ENCODE measurements at regions not wholly inside any gene's neighbourhood (a gene's known extent, or its start where the extent isn't known, plus 50 kb on each side); places are given as distances from the start of the nearest gene placed in this dataset.
A peak's percentile ranks its signal among the peaks of the same experiment; 100 is the strongest.

DNA sequence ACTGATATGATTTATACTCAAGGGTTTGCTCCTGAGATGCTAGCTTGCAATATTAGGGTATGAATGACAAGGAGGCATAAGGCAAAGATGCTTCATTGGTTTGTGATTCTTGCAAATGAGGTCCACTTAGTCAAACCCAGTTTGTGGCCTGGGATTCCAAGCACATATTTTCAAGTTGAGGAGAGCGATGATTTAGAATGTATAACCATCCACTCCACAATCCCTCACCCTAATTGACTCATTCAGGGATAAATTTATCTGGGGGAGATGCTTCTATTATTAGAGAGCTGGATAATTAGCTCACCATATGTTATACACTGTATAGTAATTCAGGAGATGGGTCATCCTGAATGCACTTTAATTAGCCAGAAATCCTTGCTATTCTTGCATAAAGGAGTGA is 118.3 kb upstream of the PUDP start:
- no peak for DNase-seq
- Mint-ChIP-seq H3K27me3 (no peaks in the 10 kb centered on the region), H3K4me1 (no peaks in the 10 kb centered on the region), H3K4me3 (no peak overlapping the region), H3K36me3 (ENCODE audit: low read depth) (no peaks in the 10 kb centered on the region), H3K27ac (no peak overlapping the region), H3K9me3 (no peaks in the 10 kb centered on the region)
- ChIA-PET CTCF (no interaction called here), POLR2A (no interaction called here)

DNA sequence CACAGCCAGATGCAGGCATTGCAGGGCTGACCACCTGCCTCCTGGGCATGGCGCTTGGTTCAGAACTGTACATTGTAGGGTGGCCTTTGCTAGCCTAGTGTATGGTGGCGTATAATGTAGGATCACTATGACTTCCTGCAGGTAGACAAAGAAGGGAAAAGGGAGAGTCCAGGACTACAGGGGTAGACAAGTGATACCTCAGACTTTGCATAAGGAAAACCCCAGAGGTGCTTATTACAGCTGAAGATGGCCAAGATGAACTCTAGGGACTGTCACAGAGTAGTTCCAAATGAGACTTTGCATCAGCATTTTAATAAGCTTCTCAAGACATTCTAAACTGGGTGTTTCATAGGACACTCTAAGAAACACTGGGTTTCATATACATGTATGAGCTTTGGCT is 116.4 kb upstream of the PUDP start:
- Mint-ChIP-seq H3K9me3 (no peaks in the 10 kb centered on the region), H3K27me3 (no peaks in the 10 kb centered on the region), H3K4me3 (no peak overlapping the region), H3K4me1 (no peaks in the 10 kb centered on the region), H3K36me3 (ENCODE audit: low read depth) (no peaks in the 10 kb centered on the region), H3K27ac (no peak overlapping the region)
- ChIA-PET CTCF (interaction anchor here (0.7 kb wide), 1 partner anchor 107 kb away, joined by 3 read pairs; no protein-coding TSS in a partner anchor), POLR2A (no interaction called here)
- DNase-seq, result no peak

DNA sequence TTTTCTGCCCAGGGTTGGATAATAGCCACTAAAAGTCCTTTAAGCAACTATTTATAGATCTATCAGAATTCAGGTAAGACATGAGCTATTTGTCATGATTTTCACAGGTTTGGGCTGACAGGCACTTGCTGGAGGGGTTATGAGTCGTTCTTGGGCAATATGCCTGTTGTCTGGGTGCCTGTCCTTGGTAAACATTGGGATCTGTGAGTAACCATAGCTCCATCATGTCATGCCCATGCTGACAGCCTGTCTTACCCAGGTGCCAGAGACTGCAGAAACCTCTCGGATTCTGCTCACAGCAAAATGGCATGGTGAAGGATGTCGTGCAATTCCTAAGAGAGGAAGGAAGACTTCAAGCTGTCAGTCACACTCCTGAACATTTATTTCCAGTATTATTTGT is 116.0 kb upstream of the PUDP start:
- H3K9me3 Mint-ChIP-seq, result no peaks in the 10 kb centered on the region
- ChIA-PET CTCF (no interaction called here), POLR2A (no interaction called here)
- no peaks in the 10 kb centered on the region for H3K36me3 Mint-ChIP-seq (ENCODE audit: low read depth)
- H3K27me3 Mint-ChIP-seq, result no peaks in the 10 kb centered on the region
- no peak overlapping the region for H3K27ac Mint-ChIP-seq
- no peak overlapping the region for H3K4me3 Mint-ChIP-seq
- H3K4me1 Mint-ChIP-seq, result no peaks in the 10 kb centered on the region
- no peak for DNase-seq

DNA sequence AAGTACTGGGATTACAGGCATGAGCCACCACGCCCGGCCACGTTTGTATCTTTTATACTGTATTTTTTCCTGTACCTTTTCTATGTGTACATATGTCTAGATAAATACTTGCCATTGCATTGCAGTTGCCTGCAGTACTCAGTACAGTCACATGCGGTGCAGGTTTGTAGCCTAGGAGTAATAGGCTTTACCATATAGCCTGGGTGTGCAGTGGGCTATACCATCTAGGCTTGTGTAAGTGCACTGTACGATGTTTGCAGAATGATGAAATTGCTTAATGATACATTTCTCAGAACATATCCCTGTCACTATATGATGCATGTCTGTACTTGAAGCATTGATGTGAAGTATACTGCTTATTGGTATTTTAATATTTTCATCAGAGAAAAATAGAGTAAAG is 115.4 kb upstream of the PUDP start:
- ChIA-PET CTCF (no interaction called here), POLR2A (no interaction called here)
- DNase-seq, result no peak

DNA sequence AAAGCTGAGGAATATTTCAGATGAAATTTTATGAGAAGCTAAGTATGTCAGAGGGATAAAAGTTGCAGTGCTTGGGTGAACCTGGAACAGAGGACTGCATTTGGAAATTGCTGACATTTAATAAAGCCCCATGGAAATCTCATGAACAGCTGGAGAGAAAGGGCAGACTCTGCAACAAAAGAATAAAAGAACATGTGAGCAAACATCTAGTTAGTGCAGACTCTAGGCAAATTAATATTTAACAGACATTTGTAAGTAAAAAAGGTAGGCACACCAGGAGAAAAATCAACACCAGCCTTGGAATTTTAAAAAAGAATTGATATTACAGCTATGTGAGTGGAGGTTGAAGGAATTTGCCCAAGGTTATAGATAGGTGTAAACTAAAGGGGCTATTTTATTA is 114.6 kb upstream of the PUDP start:
- DNase-seq, result no peak
- CTCF ChIA-PET, result no interaction called here
- POLR2A ChIA-PET, result no interaction called here
- no peaks in the 10 kb centered on the region for H3K4me1 Mint-ChIP-seq
- no peak overlapping the region for H3K27ac Mint-ChIP-seq
- no peaks in the 10 kb centered on the region for H3K27me3 Mint-ChIP-seq
- H3K9me3 Mint-ChIP-seq, result no peaks in the 10 kb centered on the region
- no peak overlapping the region for H3K4me3 Mint-ChIP-seq
- peaks cover 2% of the 10 kb centered on the region for H3K36me3 Mint-ChIP-seq (ENCODE audit: low read depth)

More for the DNA sequence above, 115.4 kb upstream of the PUDP start:
- Mint-ChIP-seq H3K27me3 (no peaks in the 10 kb centered on the region), H3K4me3 (no peak overlapping the region), H3K9me3 (no peaks in the 10 kb centered on the region), H3K4me1 (no peaks in the 10 kb centered on the region), H3K36me3 (ENCODE audit: low read depth) (peaks cover 2% of the 10 kb centered on the region), H3K27ac (no peak overlapping the region)

DNA sequence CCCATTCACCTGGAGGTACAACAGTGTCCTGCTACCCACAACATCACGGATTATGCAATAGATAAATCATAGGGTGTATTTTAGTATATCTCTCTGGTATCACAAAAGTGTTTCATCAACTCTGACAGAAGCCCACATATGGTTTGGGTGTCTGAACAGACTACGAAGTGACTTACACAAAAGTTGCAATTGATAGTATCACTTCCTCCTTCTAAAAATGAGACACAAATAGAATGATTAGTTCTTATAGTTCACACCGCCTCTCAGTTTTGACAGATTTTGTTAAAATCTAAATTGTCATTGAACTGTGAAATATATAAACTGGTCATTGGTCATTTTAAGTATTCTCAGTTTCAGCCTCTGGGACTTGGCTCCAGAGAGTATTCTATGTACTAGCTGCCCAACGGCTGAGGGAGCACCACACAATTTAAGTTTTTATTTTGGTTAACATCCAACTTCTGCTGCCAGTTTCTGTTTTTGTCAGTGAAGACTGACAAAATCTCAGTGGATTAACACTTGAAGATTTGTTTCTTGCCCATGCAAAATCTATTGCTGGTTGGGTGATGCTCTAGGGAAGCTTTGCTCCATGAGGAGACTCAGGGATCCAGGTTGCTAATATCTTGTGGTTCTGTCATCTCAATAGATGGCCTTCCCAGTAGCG is 113.8 kb upstream of the PUDP start:
- no peak for DNase-seq
- CTCF ChIA-PET, result no interaction called here

DNA sequence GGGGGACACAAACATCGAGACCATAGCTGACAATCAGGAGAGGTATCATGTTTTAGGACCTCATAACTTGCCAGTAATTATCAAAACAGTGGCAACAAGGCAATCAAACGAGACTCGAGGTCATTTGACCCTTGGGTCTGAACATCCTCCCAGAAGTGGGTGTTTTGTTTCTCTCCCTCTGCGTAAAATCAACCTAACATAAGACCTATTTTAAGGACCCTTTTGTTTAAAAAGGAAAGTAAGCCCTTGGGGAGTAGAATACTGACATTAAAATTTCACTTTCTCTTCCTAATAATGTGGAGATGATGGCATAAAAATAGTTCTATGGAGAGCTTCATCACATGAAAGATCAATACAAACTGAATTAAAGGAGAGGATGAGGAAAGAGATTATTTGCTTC is 106.2 kb upstream of the PUDP start:
- no peaks in the 10 kb centered on the region for H3K27me3 Mint-ChIP-seq
- H3K4me3 Mint-ChIP-seq, result no peak overlapping the region
- DNase-seq, result no peak
- H3K9me3 Mint-ChIP-seq, result no peaks in the 10 kb centered on the region
- ChIA-PET CTCF (interaction anchor here (0.5 kb wide), 1 partner anchor 150 kb away, joined by 3 read pairs; no protein-coding TSS in a partner anchor), POLR2A (no interaction called here)
- H3K36me3 Mint-ChIP-seq (ENCODE audit: low read depth), result peaks cover 2% of the 10 kb centered on the region
- H3K4me1 Mint-ChIP-seq, result no peaks in the 10 kb centered on the region
- H3K27ac Mint-ChIP-seq, result no peak overlapping the region

More for the DNA sequence above, 113.8 kb upstream of the PUDP start:
- Mint-ChIP-seq H3K4me3 (no peak overlapping the region), H3K9me3 (no peaks in the 10 kb centered on the region), H3K4me1 (no peaks in the 10 kb centered on the region), H3K36me3 (ENCODE audit: low read depth) (peaks cover 2% of the 10 kb centered on the region), H3K27me3 (no peaks in the 10 kb centered on the region), H3K27ac (no peak overlapping the region)
- POLR2A ChIA-PET, result no interaction called here

DNA sequence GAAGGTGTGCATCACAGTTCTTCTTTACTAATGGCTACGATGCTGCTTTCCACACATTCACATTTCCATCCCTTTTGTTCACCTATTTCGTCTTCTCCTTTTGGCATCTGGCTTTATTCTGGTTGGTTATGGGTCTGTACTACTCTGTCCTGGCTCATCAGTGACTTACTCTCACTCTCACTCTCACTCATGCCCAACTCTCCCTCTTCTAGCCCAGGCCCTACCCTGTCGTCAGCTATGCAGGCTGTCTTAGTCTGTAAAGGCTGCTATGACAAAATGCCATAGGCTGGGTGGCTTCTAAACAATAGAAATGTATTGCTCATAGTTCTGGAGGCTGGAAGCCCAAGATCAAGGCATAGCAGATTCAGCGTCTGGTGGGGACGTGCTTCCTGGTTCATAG is 105.6 kb upstream of the PUDP start:
- H3K4me1 Mint-ChIP-seq, result no peaks in the 10 kb centered on the region
- ChIA-PET CTCF (no interaction called here), POLR2A (no interaction called here)
- no peaks in the 10 kb centered on the region for H3K36me3 Mint-ChIP-seq (ENCODE audit: low read depth)
- no peak overlapping the region for H3K27ac Mint-ChIP-seq
- H3K9me3 Mint-ChIP-seq, result no peaks in the 10 kb centered on the region
- no peaks in the 10 kb centered on the region for H3K27me3 Mint-ChIP-seq
- no peak overlapping the region for H3K4me3 Mint-ChIP-seq
- DNase-seq, result no peak

DNA sequence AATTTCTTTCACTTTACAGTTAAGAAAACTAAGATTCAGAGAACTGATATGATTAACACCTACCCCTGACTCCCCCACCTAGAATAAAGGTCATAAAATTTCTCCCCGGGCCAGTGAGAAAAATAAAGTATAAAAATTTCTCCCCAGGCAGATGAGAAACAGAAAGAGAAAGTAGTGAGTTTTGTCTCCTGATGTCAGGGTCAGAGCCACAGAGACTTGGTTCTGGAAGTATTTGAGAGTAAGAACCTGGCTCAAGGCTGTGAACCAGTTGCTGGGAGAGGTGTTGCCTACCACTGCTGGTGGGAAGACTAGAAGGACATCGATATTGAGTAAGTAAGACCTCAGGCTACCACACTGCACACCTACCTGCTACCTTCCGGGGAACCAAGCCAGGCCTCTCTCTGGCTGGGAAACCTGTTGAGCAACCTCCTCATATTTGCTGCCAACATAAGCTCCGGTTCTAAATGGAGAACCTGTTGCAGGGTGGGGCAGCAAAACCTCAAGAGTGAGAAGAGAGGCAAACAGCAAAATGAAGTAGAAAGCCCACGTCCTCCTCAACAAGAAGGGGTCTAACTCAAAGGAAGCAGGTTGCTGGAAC is 104.2 kb upstream of the PUDP start:
- no peaks in the 10 kb centered on the region for H3K27me3 Mint-ChIP-seq

DNA sequence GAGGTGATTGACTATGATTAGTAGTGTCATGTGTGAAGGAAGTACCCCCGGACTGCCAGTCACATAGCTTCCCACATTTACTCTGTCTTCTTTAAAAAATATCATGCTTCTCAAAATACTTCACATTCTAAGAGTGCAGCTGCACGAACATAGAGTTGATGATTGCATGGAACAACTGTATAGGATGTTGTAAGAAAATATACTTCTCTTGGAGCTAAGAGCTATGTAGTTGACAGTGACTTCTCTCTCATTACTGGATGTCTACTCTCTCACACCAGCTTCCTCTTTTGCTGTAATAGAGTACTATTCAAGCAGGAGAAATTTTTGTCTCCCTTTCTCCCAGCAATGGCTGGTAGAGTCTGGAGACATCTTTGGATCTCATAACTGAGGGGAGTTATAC is 99.4 kb upstream of the PUDP start:
- ChIA-PET CTCF (no interaction called here), POLR2A (no interaction called here)
- no peak for DNase-seq
- Mint-ChIP-seq H3K9me3 (no peaks in the 10 kb centered on the region), H3K27ac (no peak overlapping the region), H3K27me3 (no peaks in the 10 kb centered on the region), H3K4me1 (no peaks in the 10 kb centered on the region), H3K4me3 (no peak overlapping the region), H3K36me3 (ENCODE audit: low read depth) (no peaks in the 10 kb centered on the region)

More for the DNA sequence above, 104.2 kb upstream of the PUDP start:
- H3K36me3 Mint-ChIP-seq (ENCODE audit: low read depth), result no peaks in the 10 kb centered on the region
- H3K4me1 Mint-ChIP-seq, result no peaks in the 10 kb centered on the region
- DNase-seq, result no peak
- no peaks in the 10 kb centered on the region for H3K9me3 Mint-ChIP-seq
- POLR2A ChIA-PET, result no interaction called here
- no peak overlapping the region for H3K4me3 Mint-ChIP-seq
- CTCF ChIA-PET, result no interaction called here
- H3K27ac Mint-ChIP-seq, result peak overlapping the region; percentile 31

DNA sequence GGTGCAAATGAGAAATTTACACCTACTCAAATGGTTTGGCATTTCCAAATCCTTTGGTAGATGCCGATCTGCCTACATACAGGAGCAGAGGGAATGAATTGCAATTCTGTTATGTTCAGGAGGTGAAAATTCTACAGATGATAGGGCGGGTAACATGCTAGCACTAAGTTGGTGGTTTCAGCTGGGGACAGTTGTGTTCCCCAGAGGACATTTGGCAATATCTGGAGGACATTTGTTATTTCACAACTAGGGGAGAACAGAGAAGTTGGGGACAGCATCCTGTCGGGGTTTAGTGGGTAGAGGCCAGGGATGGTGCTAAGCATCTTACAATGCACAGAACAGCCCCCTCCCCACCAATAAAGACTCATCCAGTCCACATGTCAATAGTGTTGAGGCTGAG is 96.5 kb upstream of the PUDP start:
- no peaks in the 10 kb centered on the region for H3K36me3 Mint-ChIP-seq (ENCODE audit: low read depth)
- H3K4me1 Mint-ChIP-seq, result no peaks in the 10 kb centered on the region
- no peak for DNase-seq
- H3K27ac Mint-ChIP-seq, result no peak overlapping the region
- POLR2A ChIA-PET, result no interaction called here
- CTCF ChIA-PET, result no interaction called here
- H3K4me3 Mint-ChIP-seq, result no peak overlapping the region
- H3K9me3 Mint-ChIP-seq, result no peaks in the 10 kb centered on the region
- H3K27me3 Mint-ChIP-seq, result no peaks in the 10 kb centered on the region

DNA sequence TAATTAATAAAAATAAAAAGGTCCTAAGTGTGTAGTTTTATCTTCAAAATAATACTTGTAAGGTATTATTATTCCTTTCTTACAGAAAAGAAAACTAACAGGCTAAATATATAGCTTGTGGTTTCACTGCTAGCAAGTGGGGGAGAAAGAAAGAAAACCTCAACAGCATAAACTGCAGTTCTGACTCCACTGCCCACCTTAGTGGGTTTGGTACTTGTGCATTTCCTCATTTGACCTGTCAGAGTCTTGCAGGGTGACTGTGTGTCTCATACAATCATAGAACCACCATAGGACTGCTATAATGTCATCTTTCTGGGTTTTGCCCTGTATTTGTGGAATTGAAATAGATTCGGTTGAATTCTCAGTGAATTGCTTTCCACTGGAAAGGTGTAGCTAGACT is 94.7 kb upstream of the PUDP start:
- H3K4me3 Mint-ChIP-seq, result no peak overlapping the region
- no peaks in the 10 kb centered on the region for H3K36me3 Mint-ChIP-seq (ENCODE audit: low read depth)
- no peaks in the 10 kb centered on the region for H3K4me1 Mint-ChIP-seq
- no peaks in the 10 kb centered on the region for H3K9me3 Mint-ChIP-seq
- CTCF ChIA-PET, result no interaction called here
- no peaks in the 10 kb centered on the region for H3K27me3 Mint-ChIP-seq
- POLR2A ChIA-PET, result no interaction called here
- H3K27ac Mint-ChIP-seq, result no peak overlapping the region
- DNase-seq, result no peak

DNA sequence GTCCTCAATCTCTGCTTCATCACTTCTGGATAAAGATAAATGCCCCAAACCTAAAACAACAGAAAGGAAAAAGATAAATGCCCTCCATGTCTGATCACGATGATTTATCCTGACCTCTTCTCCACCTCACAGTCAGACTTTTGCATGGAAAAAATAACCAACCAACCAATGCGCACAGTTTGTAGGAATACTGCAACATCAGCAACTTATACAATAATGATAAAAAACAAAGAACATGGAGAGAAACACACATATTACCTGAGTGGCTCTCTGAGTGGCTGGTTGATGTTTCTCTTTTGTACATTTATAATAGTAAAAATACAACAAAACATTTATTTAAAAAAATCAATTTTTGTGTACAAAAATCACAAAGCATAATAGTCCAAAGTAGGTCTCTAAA is 93.0 kb upstream of the PUDP start:
- ChIA-PET POLR2A (no interaction called here), CTCF (no interaction called here)
- no peaks in the 10 kb centered on the region for H3K4me1 Mint-ChIP-seq

DNA sequence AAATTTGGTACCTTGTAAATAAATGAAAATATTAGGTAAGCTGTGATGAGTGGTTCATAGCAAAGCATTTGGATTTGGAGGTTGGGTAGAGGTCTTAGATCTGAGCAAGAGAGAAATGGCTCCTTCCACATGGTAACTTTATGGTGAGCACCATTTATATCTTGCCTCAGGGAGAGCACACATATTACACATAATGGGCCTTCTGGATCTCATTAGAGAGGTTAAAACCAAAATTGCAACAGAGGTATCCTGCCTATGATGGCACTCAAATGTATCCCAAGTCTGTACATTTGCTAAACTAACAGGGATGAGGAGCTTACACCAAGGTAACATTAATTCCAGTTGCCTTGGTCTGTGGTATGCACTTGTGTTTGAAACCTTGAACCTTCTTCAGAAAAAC is 87.1 kb upstream of the PUDP start:
- DNase-seq, result no peak
- H3K36me3 Mint-ChIP-seq (ENCODE audit: low read depth), result no peaks in the 10 kb centered on the region
- no peak overlapping the region for H3K27ac Mint-ChIP-seq
- H3K4me1 Mint-ChIP-seq, result no peaks in the 10 kb centered on the region
- H3K4me3 Mint-ChIP-seq, result no peak overlapping the region
- ChIA-PET POLR2A (no interaction called here), CTCF (no interaction called here)
- H3K27me3 Mint-ChIP-seq, result no peaks in the 10 kb centered on the region
- H3K9me3 Mint-ChIP-seq, result no peaks in the 10 kb centered on the region

More for the DNA sequence above, 93.0 kb upstream of the PUDP start:
- no peaks in the 10 kb centered on the region for H3K9me3 Mint-ChIP-seq
- no peak for DNase-seq
- no peak overlapping the region for H3K4me3 Mint-ChIP-seq
- H3K27ac Mint-ChIP-seq, result no peak overlapping the region
- no peaks in the 10 kb centered on the region for H3K27me3 Mint-ChIP-seq
- no peaks in the 10 kb centered on the region for H3K36me3 Mint-ChIP-seq (ENCODE audit: low read depth)
